HG03354 (cell line): ENCODE measurements at regions not wholly inside any gene's neighbourhood (a gene's known extent, or its start where the extent isn't known, plus 50 kb on each side); places are given as distances from the start of the nearest gene placed in this dataset.
"Not testable (repeated sequence)": the region's sequence is repeated elsewhere in the genome, so short reads cannot be mapped to it uniquely, and the experiment has no call there.

Experiments used
- ATAC-seq: cut with Tn5 transposase; IDR thresholded peaks from one replicate; pipeline ENCODE4 v1.9.1; 2021; ENCODE audit warnings: mild to moderate bottlenecking; ENCODE audit not compliant: unreplicated experiment, poor library complexity, severe bottlenecking

DNA sequence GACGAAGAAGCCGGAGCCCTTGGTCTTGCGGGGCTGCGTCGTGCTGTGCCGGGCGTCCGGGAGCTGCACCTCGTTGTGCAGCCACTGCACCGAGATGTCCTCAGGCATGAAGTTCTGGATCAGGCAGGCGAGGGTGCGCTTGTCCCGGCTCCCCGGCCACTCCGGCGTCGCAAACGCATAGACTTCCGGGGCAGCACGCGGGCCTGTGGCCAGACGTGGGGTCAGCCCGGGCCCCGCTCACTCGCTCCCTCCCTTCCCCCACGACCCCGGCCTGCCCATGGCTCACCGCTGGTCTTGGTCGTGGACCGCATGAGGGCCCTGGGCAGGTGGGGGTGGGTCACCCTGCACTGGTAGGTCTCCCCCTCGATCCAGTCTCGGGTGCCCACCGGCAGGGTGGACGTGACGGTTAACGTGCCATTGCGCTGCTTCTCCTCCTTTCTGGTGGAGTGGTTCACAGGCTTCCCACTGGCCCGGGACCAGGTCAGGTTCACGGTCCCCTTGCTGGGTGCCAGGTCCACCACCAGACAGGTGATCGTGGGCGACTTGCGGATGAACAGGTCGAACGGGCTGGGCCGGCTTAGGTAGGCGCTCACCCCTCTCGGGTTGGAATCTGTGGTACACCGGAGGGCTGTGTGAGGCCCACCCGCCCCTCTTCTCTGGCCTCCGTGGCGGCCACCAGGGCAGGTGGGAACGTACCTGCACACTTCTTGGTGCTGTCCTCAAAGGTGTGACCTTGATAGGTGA is 74.0 kb downstream of the TMEM121 start:
- not testable (repeated sequence) for ATAC-seq

DNA sequence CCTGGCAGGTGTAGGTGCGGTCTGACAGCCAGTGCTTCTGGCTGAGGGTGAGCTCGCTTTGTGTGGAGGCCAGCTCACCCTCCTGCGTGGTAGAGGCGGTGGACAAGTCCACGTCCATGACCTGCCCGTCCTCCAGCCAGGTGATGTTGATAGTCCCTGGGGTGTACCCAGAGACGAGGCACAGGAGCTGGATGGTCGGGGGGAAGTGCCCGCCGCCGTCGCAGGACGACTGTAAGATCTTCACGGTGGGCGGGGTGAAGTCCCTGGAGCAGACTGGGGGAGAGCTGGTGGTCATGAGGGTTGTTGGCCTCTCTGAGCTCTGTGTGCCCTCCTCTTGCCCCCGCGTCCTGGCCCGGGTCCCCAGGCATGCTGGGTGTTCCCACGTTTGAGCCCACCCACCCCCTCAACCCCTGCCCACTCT is 74.6 kb downstream of the TMEM121 start:
- ATAC-seq = no peak

DNA sequence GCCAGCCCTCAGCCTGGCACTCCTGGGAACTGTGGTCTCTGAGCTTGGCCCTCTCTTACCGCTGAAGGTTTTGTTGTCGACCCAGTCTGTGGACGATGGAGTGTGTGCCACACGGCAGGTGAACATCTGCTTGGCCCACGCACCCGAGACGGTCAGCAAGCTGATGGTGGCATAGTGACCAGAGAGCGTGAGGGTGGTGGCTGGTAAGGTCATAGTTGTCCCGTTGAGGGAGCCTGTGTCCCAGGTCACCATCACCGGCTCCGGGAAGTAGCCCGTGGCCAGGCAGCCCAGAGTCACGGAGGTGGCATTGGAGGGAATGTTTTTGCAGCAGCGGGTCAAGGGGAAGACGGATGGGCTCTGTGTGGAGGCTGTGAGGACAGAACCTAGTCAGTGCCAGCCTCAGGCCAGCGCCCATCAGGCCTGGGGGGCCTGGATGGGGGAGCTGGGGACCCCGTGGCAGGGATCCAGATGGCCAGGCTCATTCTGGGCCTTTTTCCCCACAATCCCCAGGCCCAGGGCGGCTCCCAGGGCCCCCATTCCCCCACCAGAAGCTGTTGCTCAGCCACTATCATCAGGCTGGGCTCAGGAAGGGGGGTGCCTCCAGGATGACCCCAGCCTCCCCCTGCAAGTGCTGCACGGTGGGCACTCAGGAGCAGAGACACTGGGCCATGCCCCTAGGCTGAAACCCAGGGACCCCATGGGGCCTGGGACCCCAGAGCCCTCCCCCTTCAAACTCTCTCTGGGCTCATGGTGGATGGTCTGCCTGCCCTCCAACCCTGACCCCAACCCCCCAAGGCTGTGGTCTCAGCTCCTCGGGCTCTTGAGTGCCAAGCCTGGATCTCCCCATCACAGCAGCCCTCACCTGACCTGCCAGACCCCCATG is 75.2 kb downstream of the TMEM121 start:
- no peak for ATAC-seq

DNA sequence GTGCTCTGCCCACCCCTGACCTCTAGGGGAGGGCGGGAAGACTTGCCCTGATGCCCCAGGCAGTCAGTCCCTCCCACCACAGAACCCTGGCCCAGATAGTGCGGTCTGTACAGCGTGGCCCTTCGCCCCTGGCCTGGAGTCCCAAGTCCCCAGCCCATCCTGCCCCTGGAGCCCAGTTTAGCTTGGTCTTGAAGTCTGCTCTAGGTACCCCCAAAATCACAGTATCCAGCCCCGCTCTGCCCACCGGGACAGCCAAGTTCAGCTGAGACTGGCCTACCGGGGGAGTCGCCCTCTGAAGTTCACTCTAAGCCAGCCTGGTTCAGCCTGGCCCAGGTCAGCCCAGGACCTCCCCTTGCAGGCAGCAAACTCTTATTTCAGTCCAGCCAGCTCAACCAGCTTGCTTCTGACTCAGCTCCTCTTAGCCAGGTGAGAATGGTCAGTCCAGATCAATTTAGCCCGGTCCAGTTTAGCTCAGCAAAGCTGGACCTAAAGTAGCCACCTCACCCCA is 75.9 kb downstream of the TMEM121 start:
- ATAC-seq = no peak

DNA sequence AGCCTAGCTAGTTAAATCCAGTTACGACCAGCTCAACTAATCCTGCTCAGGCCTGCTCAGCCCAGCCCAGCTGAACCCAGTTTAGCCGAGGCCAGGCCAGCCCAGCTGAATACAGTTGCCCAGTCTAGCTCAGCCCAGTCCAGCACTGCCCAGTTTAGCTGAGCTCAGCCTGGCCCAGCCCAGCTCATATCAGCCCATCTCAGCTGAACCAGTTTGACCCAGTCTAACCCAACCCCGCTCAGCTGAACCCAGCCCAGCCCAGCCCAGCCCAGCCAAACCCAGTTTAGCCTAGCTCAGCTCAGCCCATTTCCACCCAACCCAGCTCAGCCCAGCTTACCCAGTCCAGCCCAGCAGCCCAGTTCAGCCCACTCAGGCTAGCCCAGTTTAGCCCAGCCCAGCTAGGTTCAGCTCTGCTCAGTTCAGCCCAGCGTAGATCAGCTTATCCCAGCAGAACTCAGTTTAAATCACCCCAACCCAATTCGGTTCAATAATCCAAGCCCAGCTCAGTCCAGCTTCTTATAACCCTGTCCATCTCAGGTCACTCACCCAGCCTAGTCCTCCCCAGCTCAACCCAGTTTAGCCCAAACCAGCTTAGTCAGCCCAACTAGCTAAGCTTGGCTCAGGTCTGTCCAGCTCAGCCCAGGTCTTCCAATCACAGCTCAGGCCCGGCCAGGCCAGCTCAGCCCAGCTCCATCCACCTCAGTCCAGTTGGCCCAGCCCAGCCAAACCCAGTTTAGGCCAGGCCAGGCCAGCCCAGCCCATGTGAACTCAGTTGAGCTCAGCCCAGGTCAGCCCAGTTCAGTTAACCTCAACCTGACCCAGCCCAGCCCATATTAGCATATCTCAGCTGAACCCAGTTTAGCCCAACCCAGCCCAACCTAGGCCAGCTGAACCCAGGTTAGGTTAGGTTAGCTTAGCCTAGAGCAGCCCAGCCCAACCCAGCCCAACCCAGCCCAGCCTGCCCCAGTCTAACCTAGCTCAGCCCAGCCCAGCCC is 76.7 kb downstream of the TMEM121 start:
- ATAC-seq = no peak

DNA sequence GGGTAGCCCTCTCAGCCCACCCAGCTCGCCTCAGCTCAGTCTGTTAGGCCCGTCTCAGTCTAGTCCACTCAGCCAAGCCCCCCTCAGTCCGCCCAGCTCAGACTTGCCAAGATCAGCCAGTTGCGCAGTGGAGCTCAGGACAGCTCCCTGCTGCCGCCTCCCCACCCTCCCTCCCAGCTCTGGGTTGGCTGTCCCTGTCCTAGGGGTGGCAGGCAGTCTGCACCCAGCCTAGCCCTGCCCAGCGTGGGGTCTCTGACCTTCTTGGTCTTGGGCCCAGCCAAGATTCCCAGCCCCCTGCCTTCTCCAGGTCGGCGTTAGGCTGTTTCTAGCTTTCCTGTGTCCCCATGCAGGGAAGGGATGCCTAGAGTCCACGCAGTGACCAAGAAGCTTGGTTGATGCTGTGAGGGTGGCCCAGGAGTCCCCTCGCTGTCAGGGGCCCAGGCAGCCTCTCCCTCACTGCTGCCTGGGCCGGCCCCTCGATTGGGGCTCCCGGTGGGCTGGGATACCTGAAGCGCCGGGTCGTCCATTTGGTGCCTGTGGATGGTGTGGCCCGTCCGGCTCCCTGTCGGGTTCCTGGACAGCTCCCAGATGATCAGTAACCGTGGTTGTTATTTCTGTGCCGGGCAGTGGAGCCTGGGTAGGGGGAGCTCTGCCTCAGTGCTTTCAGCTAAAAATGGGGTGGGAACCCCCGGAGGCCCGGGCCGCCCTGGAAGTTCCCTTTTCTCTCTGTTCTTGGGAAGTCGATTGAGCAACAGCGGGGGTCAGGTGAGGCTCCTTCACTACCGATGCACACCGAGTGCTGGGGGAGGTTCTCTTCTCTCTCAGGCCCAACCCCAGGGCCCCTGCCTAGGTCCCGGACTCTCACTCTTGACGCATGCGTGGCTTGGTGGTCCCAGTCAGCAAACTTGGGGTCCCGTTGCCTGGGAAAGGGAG is 78.4 kb downstream of the TMEM121 start:
- ATAC-seq = not testable (repeated sequence)

- ATAC-seq = no peak
Measured at GRCh38 chr14:105605464-105606304, 79.3 kb downstream of the TMEM121 start.

DNA sequence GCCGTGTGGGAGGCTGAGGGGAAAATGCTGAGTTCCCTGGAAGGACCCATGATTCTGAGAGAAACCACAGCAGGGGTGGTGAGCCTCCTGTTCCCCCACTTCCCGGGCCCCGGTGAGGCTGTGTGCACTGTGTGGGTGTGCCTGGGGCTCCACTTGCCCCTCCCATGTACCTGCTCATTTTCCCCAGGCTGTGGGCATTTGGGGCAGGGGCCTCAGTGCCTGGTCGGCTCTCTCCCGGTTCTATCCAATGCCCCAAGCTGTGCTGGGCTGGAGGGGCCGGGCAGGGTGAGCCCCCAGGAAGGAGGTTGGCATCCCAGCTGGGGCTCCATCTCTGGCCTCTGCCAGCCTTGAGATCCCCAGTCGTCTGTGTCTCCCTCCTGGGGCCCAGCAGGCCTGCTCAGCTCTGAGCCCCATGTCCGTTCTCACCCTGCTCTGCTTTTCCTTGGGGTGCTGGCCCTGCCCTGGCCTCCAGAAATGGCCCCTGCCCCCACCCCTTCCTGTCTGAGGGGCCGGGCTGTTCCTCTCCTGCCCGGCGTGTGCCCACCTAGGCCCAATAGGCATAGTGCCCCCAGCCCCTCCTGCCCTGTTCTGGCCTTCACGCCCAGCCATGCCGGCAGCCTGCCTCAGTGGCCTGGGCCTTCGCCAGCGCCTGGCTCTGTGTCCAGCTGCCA is 80.1 kb downstream of the TMEM121 start:
- not testable (repeated sequence) for ATAC-seq

DNA sequence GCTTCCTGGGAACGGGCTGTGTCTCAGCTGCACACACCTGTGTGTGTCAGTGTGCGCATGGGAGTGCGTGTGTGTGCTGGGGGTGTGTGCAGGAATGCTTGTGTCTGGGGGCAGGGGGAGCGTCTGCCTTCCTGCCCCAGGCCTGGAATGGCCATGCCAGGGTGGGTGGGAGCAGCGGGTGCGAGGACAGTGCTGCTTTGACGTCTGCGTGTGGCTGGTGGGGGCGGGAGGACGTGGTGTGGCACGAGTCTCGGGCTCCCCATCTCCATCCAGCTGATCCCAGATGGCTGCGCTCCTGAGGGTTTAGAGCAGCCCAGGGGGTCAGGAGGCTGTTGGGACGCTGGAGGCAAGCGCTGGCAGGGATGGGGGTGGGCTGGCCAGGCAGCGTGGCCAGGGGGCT is 80.6 kb downstream of the TMEM121 start:
- ATAC-seq = not testable (repeated sequence)

DNA sequence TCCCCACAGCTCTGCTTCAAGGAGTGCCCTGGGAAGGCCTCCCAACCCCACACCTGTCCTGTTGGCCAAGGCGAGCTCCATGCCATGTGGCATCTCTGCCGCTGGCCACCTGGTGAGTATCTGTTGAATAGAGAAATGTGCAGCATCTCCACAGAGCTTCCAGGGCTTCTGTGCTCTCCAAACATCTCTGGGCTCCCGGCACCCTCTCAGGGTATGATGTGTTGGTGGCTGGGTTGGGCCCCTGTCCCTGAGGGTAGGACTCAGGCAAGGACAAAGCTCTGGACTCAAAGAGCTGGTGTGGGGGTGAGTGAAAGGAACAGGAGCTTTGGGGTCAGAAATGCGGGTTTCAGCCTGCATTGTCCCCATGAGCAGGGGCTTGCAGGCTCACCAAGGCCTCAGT is 88.6 kb downstream of the TMEM121 start:
- not testable (repeated sequence) for ATAC-seq

DNA sequence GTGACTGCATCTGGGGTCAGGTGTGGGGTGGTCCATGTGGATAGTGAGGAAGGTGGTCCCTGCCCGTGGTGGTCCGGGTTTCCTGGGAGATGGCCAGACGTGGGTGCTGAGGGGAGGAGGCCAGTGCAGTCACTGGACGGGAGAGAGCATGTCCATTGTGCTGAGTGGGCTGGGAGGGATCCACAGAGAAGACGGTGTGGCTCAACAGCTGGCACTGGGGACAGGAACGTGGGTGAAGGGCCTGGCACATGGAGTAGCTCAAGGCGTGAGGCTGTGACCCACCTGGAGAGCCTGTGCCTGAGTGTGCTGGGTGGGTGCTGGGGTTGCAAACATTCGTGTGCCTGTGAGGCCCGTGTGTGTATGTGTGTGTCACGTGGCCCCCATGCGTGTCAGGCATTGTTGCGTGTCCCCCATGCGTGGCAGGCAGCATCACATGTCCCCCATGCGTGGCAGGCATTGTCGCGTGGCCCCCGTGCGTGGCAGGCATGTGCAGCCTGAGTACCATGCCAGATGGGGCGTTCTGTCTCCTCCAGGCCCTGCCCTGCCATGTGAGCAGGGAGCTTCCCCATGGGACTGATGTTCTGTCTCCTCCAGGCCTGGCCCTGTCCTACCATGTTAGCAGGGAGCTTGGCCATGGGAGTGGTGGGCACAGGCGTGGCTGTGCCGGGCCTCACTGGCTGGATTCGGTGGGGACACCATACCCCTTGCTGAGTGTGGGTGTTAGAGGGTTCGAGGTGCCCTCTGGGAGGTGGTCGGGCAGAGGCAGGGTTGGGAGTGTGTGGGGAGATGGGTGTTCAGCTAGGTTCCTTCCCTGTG is 89.8 kb downstream of the TMEM121 start:
- not testable (repeated sequence) for ATAC-seq

DNA sequence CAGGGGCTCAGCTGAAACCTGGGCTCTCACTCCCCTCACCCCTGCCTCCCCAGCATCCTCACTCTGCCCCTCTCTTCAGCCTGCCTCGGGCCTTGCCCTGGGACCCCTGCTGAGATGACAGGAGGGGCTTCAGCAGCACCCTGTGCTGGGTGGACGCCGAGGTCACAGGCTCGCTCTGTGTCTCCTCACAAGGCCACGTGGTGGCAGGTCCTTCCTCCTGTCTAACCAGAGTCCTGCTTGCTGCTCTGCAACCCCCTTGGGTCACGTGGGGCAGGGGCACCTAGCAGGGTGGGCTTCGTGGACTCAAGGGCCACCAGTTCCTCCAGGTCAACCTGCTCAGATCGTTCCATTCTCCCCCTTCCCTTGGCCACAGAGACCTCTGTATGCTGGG is 90.4 kb downstream of the TMEM121 start:
- no peak for ATAC-seq

- ATAC-seq = no peak
Measured at GRCh38 chr14:105617201-105617777, 90.9 kb downstream of the TMEM121 start.

GRCh38 chr14:105617805-105618204 is 91.4 kb downstream of the TMEM121 start:
- not testable (repeated sequence) for ATAC-seq

DNA sequence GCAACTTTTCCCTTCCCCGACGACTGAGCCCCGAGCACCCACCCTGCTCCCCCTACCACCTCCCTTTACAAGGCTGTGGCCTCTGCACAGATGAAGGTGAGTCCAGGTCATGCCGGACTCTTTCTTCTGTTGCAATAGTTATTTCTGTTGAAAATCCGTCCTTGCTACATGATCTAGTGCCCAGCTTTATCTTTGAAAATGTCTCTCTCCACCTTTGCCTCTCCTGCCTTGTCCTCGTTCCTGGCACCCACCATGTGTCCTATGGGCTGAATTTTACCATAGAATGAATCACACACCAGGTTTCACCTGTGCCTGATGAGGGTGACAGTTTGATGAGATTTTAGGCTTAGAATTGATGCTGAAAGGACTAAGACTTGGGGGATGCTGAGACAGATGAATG is 92.9 kb downstream of the TMEM121 start:
- not testable (repeated sequence) for ATAC-seq
